NCI-H524 treated with DMSO at 0.1 percent for 48 hours (cell line): ENCODE measurements at regions not wholly inside any gene's neighbourhood (a gene's known extent, or its start where the extent isn't known, plus 50 kb on each side); places are given as distances from the start of the nearest gene placed in this dataset.
A peak's percentile ranks its signal among the peaks of the same experiment; 100 is the strongest.
"Not testable (repeated sequence)": the region's sequence is repeated elsewhere in the genome, so short reads cannot be mapped to it uniquely, and the experiment has no call there.

ENCODE experiments used
- DNase-seq: peaks from one replicate; lab custom pipeline; 2025; lab: John Stamatoyannopoulos, UW

GRCh38 chr2:201946746-201947145 is 86.9 kb upstream of the FZD7 start:
- DNase-seq, result not testable (repeated sequence)

GRCh38 chr2:201947287-201947686 is 86.4 kb upstream of the FZD7 start:
- no peak for DNase-seq

GRCh38 chr2:201949181-201949926 is 84.3 kb upstream of the FZD7 start:
- DNase-seq, result no peak

GRCh38 chr2:201949927-201950246 is 83.8 kb upstream of the FZD7 start:
- DNase-seq, result no peak

GRCh38 chr2:201950606-201951005 is 83.0 kb upstream of the FZD7 start:
- no peak for DNase-seq

GRCh38 chr2:201952187-201952586 is 81.5 kb upstream of the FZD7 start:
- no peak for DNase-seq

GRCh38 chr2:201953396-201953795 is 80.3 kb upstream of the FZD7 start:
- DNase-seq, result no peak

- DNase-seq, result no peak
Measured at GRCh38 chr2:201953880-201954279, 79.8 kb upstream of the FZD7 start.

GRCh38 chr2:201955231-201955630 is 78.4 kb upstream of the FZD7 start:
- DNase-seq, result no peak

GRCh38 chr2:201955702-201956141 is 77.9 kb upstream of the FZD7 start:
- DNase-seq, result no peak

GRCh38 chr2:201956361-201956760 is 77.3 kb upstream of the FZD7 start:
- no peak for DNase-seq

GRCh38 chr2:201957091-201957490 is 76.6 kb upstream of the FZD7 start:
- no peak for DNase-seq

- DNase-seq, result no peak
Measured at GRCh38 chr2:201959198-201959597, 74.5 kb upstream of the FZD7 start.

- peak; percentile 61 for DNase-seq
Measured at GRCh38 chr2:201959626-201960025, 74.0 kb upstream of the FZD7 start.

GRCh38 chr2:201960305-201960704 is 73.3 kb upstream of the FZD7 start:
- DNase-seq, result no peak

- DNase-seq, result no peak
Measured at GRCh38 chr2:201961401-201961800, 72.3 kb upstream of the FZD7 start.

- DNase-seq, result no peak
Measured at GRCh38 chr2:201962774-201963562, 70.7 kb upstream of the FZD7 start.

- DNase-seq, result no peak
Measured at GRCh38 chr2:201964011-201964410, 69.6 kb upstream of the FZD7 start.

- DNase-seq, result no peak
Measured at GRCh38 chr2:201964631-201965206, 68.9 kb upstream of the FZD7 start.

- DNase-seq, result no peak
Measured at GRCh38 chr2:201965550-201965949, 68.1 kb upstream of the FZD7 start.

GRCh38 chr2:201966691-201967438 is 66.8 kb upstream of the FZD7 start:
- DNase-seq, result peak; percentile 38

- DNase-seq, result no peak
Measured at GRCh38 chr2:201968050-201968449, 65.6 kb upstream of the FZD7 start.
